GM18519 (cell line): ENCODE measurements at regions not wholly inside any gene's neighbourhood (a gene's known extent, or its start where the extent isn't known, plus 50 kb on each side); places are given as distances from the start of the nearest gene placed in this dataset.

ENCODE experiments used
- ATAC-seq: cut with Tn5 transposase; IDR thresholded peaks from one replicate; pipeline ENCODE4 v1.9.1; 2021; ENCODE audit warnings: mild to moderate bottlenecking, moderate library complexity; ENCODE audit not compliant: unreplicated experiment, low FRiP score

GRCh38 chr2:221077799-221078198, 494.3 kb downstream of the EPHA4 start:
- ATAC-seq = no peak

DNA sequence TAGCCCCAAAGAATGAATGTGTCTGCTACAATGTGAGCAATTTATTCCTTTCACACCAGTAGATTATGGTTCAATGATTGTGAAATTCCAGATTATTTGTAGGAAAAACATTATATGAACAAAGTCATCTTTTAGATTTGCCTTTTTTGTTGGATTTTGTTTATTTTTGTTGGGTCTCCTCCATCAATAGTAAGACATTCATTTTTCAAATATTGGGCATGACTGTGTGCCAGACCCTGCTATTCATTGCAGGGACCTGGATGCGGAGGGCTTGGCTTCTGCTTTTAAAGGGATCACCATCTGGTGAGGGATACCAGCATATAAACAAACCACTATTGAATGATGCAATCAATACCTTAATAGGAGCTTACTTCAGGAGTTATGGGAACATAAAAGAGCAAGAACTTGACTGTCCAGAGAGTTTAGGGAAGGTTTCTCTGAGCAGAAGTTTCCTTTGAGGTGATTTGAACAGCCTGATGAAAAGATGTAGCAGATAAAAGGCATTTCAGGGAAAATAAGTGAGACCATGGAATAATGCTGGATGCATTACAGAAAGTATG, 486.7 kb downstream of the EPHA4 start:
- ATAC-seq = no peak

DNA sequence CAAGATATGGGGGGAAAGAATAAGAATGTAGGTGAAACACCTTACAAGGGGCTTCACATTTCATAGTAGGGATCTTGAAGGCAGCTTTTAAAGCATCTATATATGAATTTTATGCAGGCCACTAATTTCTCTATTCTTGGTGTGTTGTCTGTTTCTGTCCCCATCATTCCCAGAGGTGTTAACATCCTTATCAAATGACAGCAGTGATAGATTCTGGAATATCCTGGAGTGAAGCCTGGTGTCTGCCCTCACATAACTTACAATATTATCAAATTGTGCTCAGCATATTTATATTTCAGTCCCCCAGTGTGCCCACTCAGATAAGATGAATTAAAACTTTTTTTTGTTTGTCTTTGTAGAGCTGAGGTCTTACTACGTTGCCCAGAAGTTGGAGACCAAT, 486.2 kb downstream of the EPHA4 start:
- no peak for ATAC-seq

- no peak for ATAC-seq
Observed at GRCh38 chr2:221087779-221088178, 484.3 kb downstream of the EPHA4 start.

DNA sequence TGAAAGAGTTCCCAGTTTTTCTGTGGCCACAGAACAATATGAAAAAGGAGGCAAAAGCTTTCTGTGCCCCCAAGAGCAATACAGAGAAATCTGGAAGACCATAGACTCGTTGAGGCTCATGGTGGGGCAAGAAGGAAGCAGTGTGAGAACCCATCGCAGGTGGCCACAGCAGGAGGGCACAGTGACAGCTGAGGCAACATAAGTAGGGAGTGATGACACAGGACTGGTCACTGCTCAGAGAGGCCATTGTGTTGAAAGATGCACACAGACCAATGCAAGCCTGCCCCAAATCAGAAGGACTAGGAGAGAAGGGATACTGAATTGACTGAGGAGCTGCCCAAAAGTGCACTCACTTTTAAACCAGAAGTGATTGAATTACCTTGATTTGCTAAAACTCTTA, 483.6 kb downstream of the EPHA4 start:
- no peak for ATAC-seq

- no peak for ATAC-seq
Observed at GRCh38 chr2:221095356-221095755, 476.7 kb downstream of the EPHA4 start.

- ATAC-seq = no peak
Observed at GRCh38 chr2:221096706-221097567, 475.2 kb downstream of the EPHA4 start.

- ATAC-seq = no peak
Observed at GRCh38 chr2:221097568-221097915, 474.6 kb downstream of the EPHA4 start.

- no peak for ATAC-seq
Observed at GRCh38 chr2:221097949-221098348, 474.2 kb downstream of the EPHA4 start.

- ATAC-seq = no peak
Observed at GRCh38 chr2:221100467-221101089, 471.5 kb downstream of the EPHA4 start.

- peak; percentile 62 for ATAC-seq
Observed at GRCh38 chr2:221102896-221103688, 469.0 kb downstream of the EPHA4 start.

- no peak for ATAC-seq
Observed at GRCh38 chr2:221103930-221104329, 468.2 kb downstream of the EPHA4 start.

DNA sequence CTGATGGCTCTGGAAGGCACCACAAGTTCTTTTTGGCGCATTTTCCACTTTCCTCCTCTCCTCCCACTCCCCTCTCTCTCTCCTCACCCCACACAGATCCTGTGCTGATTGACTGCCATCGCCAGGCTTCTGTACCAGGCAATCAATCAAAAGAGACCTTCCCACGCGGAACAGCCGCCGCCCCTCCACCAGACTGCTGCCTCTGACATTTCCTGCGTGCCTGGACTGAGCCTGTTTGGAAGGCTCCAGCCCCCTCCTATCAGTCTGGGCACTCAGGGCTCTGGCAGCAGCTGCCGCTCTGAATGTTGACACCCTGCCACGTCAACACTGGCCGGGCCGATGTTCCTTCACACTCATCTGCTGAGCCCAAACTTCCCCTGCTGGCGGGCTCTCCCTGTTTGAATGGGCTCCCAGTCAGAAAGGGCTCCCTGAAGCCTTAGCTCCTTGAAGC, 467.7 kb downstream of the EPHA4 start:
- peak; percentile 39 for ATAC-seq

GRCh38 chr2:221106241-221106640, 465.9 kb downstream of the EPHA4 start:
- ATAC-seq = no peak

GRCh38 chr2:221107424-221107823, 464.7 kb downstream of the EPHA4 start:
- ATAC-seq = no peak

DNA sequence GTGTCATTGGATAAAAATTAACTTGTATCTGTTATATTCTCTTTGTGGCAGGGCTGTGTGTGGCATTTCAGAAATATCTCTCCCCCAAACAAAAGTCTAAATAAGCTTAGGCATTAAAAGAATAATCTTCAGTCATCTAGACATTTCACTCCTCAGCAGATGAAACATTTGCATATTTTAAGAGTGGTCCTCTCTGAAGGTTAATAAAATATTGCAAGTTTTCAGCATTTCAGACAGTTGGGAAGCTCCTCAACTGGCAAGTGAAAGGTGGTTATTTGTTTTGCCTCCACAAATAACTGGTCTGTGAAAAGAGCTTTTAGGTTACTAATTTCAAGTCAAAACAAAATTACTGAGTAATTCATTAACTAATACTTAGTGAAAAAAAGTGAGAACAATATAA, 462.6 kb downstream of the EPHA4 start:
- no peak for ATAC-seq

DNA sequence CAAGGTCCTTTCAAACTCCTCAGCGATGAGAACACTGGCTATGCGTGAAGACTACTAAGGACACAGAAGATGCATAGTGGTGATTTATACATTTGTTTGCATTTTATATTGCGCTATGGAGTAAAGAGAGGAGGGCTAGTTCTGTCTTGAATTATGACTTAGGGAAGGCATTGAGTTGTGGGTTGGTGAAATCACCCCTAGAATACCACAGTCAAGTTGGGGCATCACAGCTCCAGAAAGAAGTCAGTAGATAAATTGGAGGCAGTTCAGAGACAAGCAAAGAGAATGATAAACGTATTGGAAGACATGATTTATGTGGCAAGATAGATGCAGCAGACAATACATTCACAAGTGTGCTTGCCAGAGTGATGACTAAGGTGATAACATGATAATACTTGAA, 460.4 kb downstream of the EPHA4 start:
- ATAC-seq = no peak

GRCh38 chr2:221112744-221113143, 459.4 kb downstream of the EPHA4 start:
- ATAC-seq = no peak

DNA sequence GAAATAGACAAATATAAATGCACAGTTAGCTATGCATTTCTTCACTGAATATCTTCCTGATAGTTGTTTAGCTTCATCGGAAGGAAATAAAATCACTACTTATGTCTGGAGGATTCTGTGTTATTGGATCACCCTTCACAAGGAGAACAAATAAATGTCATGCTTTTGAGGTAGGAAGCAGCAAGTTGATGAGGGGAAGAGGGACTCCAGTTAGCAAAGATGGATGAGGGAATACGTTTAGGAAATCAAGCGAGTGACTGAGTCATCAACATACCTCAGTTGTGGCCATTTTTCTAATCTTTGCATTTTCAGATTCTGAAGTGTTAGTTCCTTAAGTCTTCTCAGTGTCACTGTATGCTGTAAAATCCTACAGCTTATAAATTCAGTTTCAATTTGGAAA, 456.2 kb downstream of the EPHA4 start:
- no peak for ATAC-seq

- peak; percentile 91 for ATAC-seq
Observed at GRCh38 chr2:221120643-221121042, 451.5 kb downstream of the EPHA4 start.

GRCh38 chr2:221123396-221123795, 448.7 kb downstream of the EPHA4 start:
- ATAC-seq = no peak
